Hepatocyte (in vitro differentiated cells): ENCODE measurements at regions not wholly inside any gene's neighbourhood (a gene's known extent, or its start where the extent isn't known, plus 50 kb on each side); places are given as distances from the start of the nearest gene placed in this dataset.

ENCODE experiments used
- DNase-seq: peaks from one replicate; pipeline ENCODE4 v3.0.0-alpha.2; 2016; ENCODE audit warnings: low spot score
- H2AFZ ChIP-seq: fragments of 200-600 bp; sonication (generic); 2 replicates; pipeline ENCODE4 v1.6.0; 2016; ENCODE audit warnings: antibody characterized with exemption, mild to moderate bottlenecking
- H3K27ac ChIP-seq: fragments of 200-600 bp; sonication (generic); 2 replicates; pipeline ENCODE4 v1.5.1; 2016; ENCODE audit warnings: mild to moderate bottlenecking
- H3K27me3 ChIP-seq: fragments of 200-600 bp; sonication (generic); 2 replicates; pipeline ENCODE4 v1.6.1; 2016
- H3K36me3 ChIP-seq: fragments of 200-600 bp; sonication (generic); replicated peaks from 2 replicates; pipeline ENCODE4 v1.5.1; 2016; ENCODE audit warnings: low read depth; ENCODE audit not compliant: insufficient read depth
- H3K4me1 ChIP-seq: fragments of 200-600 bp; sonication (generic); 2 replicates; pipeline ENCODE4 v1.5.1; 2016; ENCODE audit warnings: mild to moderate bottlenecking, moderate library complexity; ENCODE audit not compliant: insufficient read depth
- H3K4me2 ChIP-seq: fragments of 200-600 bp; sonication (generic); 2 replicates; pipeline ENCODE4 v1.6.0; 2016
- H3K4me3 ChIP-seq: fragments of 200-600 bp; sonication (generic); 2 replicates; pipeline ENCODE4 v1.5.1; 2016; ENCODE audit warnings: mild to moderate bottlenecking
- H3K79me2 ChIP-seq: fragments of 200-600 bp; sonication (generic); 2 replicates; pipeline ENCODE4 v1.6.0; 2017; ENCODE audit warnings: mild to moderate bottlenecking
- H3K9me2 ChIP-seq: fragments of 200-600 bp; sonication (generic); replicated peaks from 2 replicates; pipeline ENCODE4 v1.6.0; 2017; ENCODE audit warnings: mild to moderate bottlenecking; ENCODE audit not compliant: insufficient read depth
- H3K9me3 ChIP-seq: fragments of 200-600 bp; sonication (generic); 2 replicates; pipeline ENCODE4 v1.5.1; 2016; ENCODE audit warnings: low read depth, mild to moderate bottlenecking
- H4K20me1 ChIP-seq: fragments of 200-600 bp; sonication (generic); 2 replicates; pipeline ENCODE4 v1.6.0; 2016; ENCODE audit warnings: mild to moderate bottlenecking; ENCODE audit not compliant: insufficient read depth, poor library complexity, severe bottlenecking
- CTCF ChIP-seq: fragments of 200-600 bp; sonication (generic); IDR thresholded peaks from 2 replicates; pipeline ENCODE4 v1.5.1; 2016; ENCODE audit warnings: antibody characterized with exemption, mild to moderate bottlenecking; ENCODE audit not compliant: poor library complexity
- EZH2 ChIP-seq: fragments of 200-600 bp; sonication (generic); IDR thresholded peaks from 2 replicates; pipeline ENCODE4 v1.6.1; 2016; ENCODE audit warnings: antibody characterized with exemption, mild to moderate bottlenecking, borderline replicate concordance
- EZH2phosphoT487 ChIP-seq: fragments of 200-600 bp; sonication (generic); IDR thresholded peaks from one replicate; pipeline ENCODE4 v1.6.1; 2018; ENCODE audit warnings: antibody characterized with exemption, mild to moderate bottlenecking, low read depth, moderate library complexity; ENCODE audit not compliant: unreplicated experiment, severe bottlenecking
- WGBS: methylation state at CpG from one replicate; pipeline ENCODE4 v1.1.6; 2016; ENCODE audit warnings: low lambda C conversion rate; ENCODE audit errors: missing lambda C conversion rate; 5-methylcytosine and 5-hydroxymethylcytosine counted together

GRCh38 chr15:69954666-69955065, 143.1 kb downstream of the TLE3 start:
- no peaks in the 10 kb centered on the region for H3K27me3 ChIP-seq
- no peaks in the 10 kb centered on the region for H4K20me1 ChIP-seq
- H2AFZ ChIP-seq = no peak overlapping the region
- H3K4me1 ChIP-seq = no peaks in the 10 kb centered on the region
- H3K36me3 ChIP-seq = no peaks in the 10 kb centered on the region
- no peaks in the 10 kb centered on the region for H3K9me2 ChIP-seq
- 75% methylated on average over 5 of the region's 5 CpGs for WGBS
- H3K27ac ChIP-seq = no peak overlapping the region
- no peak overlapping the region for H3K4me3 ChIP-seq
- no peak overlapping the region for H3K4me2 ChIP-seq
- H3K79me2 ChIP-seq = no peaks in the 10 kb centered on the region
- TF ChIP-seq EZH2 (no peak), EZH2phosphoT487 (no peak), CTCF (no peak)
- DNase-seq = no peak
- no peaks in the 10 kb centered on the region for H3K9me3 ChIP-seq

- Histone ChIP-seq H3K4me2 (no peak overlapping the region), H3K9me3 (no peaks in the 10 kb centered on the region), H3K27ac (no peak overlapping the region), H3K4me1 (no peaks in the 10 kb centered on the region), H3K9me2 (no peaks in the 10 kb centered on the region), H4K20me1 (no peaks in the 10 kb centered on the region), H3K36me3 (no peaks in the 10 kb centered on the region), H3K27me3 (no peaks in the 10 kb centered on the region), H3K79me2 (no peaks in the 10 kb centered on the region), H3K4me3 (no peak overlapping the region), H2AFZ (no peak overlapping the region)
- WGBS = 86% methylated on average over 9 of the region's 9 CpGs
- DNase-seq = no peak
- no peak for TF ChIP-seq CTCF
- TF ChIP-seq EZH2phosphoT487 = no peak
- no peak for TF ChIP-seq EZH2
These were observed 142.3 kb downstream of the TLE3 start for GRCh38 chr15:69955240-69955894.

GRCh38 chr15:69956417-69956816, 141.3 kb downstream of the TLE3 start:
- Histone ChIP-seq H3K9me2 (no peaks in the 10 kb centered on the region), H3K4me2 (no peak overlapping the region), H3K4me3 (no peak overlapping the region), H3K27me3 (no peaks in the 10 kb centered on the region), H3K9me3 (no peaks in the 10 kb centered on the region), H3K79me2 (no peaks in the 10 kb centered on the region), H3K27ac (no peak overlapping the region), H2AFZ (no peak overlapping the region), H3K36me3 (no peaks in the 10 kb centered on the region), H3K4me1 (no peaks in the 10 kb centered on the region), H4K20me1 (no peaks in the 10 kb centered on the region)
- TF ChIP-seq EZH2phosphoT487 = no peak
- no peak for TF ChIP-seq CTCF
- no peak for TF ChIP-seq EZH2
- no peak for DNase-seq
- 88% methylated on average over 5 of the region's 5 CpGs for WGBS
